D341Med (cell line): ENCODE measurements at regions not wholly inside any gene's neighbourhood (a gene's known extent, or its start where the extent isn't known, plus 50 kb on each side); places are given as distances from the start of the nearest gene placed in this dataset.

ENCODE experiments used
- DNase-seq: peaks from one replicate; pipeline ENCODE4 v3.0.0; 2012; ENCODE audit warnings: low spot score

- no peak for DNase-seq
Measured at GRCh38 chr2:120785228-120785966, 49.7 kb downstream of the GLI2 start.

- DNase-seq = no peak
Measured at GRCh38 chr2:120786038-120786960, 50.6 kb downstream of the GLI2 start.

GRCh38 chr2:120787111-120787821 lies 51.6 kb downstream of the GLI2 start:
- DNase-seq = no peak

GRCh38 chr2:120787822-120788700 lies 52.4 kb downstream of the GLI2 start:
- DNase-seq = no peak

- DNase-seq = no peak
Measured at GRCh38 chr2:120791243-120791961, 55.7 kb downstream of the GLI2 start.

- DNase-seq = no peak
Measured at GRCh38 chr2:120791962-120792297, 56.3 kb downstream of the GLI2 start.

- DNase-seq = no peak
Measured at GRCh38 chr2:120793682-120794403, 58.2 kb downstream of the GLI2 start.

- DNase-seq = no peak
Measured at GRCh38 chr2:120794716-120795115, 59.0 kb downstream of the GLI2 start.

GRCh38 chr2:120796094-120796493 lies 60.4 kb downstream of the GLI2 start:
- no peak for DNase-seq

GRCh38 chr2:120797421-120798221 lies 62.0 kb downstream of the GLI2 start:
- no peak for DNase-seq

GRCh38 chr2:120798567-120799247 lies 63.0 kb downstream of the GLI2 start:
- DNase-seq = no peak

GRCh38 chr2:120802158-120802557 lies 66.5 kb downstream of the GLI2 start:
- no peak for DNase-seq

GRCh38 chr2:120802867-120803484 lies 67.3 kb downstream of the GLI2 start:
- no peak for DNase-seq

GRCh38 chr2:120803764-120804335 lies 68.2 kb downstream of the GLI2 start:
- no peak for DNase-seq

GRCh38 chr2:120804459-120804858 lies 68.8 kb downstream of the GLI2 start:
- no peak for DNase-seq

- DNase-seq = no peak
Measured at GRCh38 chr2:120805011-120805410, 69.3 kb downstream of the GLI2 start.

- no peak for DNase-seq
Measured at GRCh38 chr2:120805602-120806001, 69.9 kb downstream of the GLI2 start.

- no peak for DNase-seq
Measured at GRCh38 chr2:120807751-120808150, 72.1 kb downstream of the GLI2 start.
